ENCODE measurements at regions not wholly inside any gene's neighbourhood (a gene's known extent, or its start where the extent isn't known, plus 50 kb on each side); places are given as distances from the start of the nearest gene placed in this dataset.

DNA sequence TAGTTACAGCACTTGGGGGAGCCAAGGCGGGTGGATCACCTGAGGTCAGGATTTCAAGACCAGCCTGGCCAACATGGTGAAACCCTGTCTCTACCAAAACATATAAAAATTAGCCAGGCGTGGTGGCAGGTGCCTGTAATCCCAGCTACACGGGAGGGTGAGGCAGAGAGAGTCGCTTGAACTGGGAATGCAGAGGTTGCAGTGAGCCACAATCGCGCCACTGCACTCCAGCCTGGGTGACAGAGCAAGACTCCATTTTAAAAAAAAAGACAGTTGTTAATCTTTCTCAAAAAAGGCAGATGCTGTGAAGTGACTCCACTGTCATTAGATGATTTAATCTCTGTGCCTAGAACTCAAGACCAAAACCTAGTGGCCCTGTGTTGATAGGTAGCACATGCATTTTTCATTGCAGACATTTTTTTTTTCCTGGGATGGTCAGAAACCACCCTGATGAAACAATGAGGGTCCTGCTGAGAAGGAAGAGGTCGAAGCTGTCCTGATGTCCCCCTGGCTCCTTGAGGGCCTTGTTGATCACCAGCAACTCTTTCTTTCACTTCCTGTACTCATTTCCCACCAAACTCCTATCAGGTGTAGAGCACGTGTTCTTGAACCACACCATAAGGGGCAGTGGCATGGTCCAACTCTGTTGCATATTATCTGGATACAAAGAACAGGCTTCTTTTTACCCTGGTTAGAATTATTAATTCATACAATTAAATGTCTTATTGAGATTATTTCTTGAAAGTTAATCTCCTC, 382.2 kb downstream of the ICE1 start:
- Histone ChIP-seq H3F3A (ENCODE audit: control insufficient read depth, insufficient read depth) (no peaks in the 10 kb centered on the region), H4K20me1 (ENCODE audit: control insufficient read depth, insufficient read depth, low read depth, low read length) (no peaks in the 10 kb centered on the region), H3K4me2 (ENCODE audit: low read length) (no peak overlapping the region), H3K36me3 (ENCODE audit: control insufficient read depth, low read length) (no peaks in the 10 kb centered on the region), H3K4me1 (ENCODE audit: control insufficient read depth, low read length) (no peaks in the 10 kb centered on the region), H3K27me3 (ENCODE audit: control insufficient read depth, low read length) (no peaks in the 10 kb centered on the region), H3K9me3 (ENCODE audit: control insufficient read depth, insufficient read depth, low read length) (no peaks in the 10 kb centered on the region), H3K4me3 (ENCODE audit: low read length) (no peak overlapping the region), H3K9me2 (replicated peaks; ENCODE audit: control insufficient read depth, low read length) (no peaks in the 10 kb centered on the region), H3K27ac (ENCODE audit: low read depth, low read length) (no peak overlapping the region), H3K79me2 (ENCODE audit: control insufficient read depth, low read length) (no peaks in the 10 kb centered on the region)
- TF ChIP-seq, protein P1, sequence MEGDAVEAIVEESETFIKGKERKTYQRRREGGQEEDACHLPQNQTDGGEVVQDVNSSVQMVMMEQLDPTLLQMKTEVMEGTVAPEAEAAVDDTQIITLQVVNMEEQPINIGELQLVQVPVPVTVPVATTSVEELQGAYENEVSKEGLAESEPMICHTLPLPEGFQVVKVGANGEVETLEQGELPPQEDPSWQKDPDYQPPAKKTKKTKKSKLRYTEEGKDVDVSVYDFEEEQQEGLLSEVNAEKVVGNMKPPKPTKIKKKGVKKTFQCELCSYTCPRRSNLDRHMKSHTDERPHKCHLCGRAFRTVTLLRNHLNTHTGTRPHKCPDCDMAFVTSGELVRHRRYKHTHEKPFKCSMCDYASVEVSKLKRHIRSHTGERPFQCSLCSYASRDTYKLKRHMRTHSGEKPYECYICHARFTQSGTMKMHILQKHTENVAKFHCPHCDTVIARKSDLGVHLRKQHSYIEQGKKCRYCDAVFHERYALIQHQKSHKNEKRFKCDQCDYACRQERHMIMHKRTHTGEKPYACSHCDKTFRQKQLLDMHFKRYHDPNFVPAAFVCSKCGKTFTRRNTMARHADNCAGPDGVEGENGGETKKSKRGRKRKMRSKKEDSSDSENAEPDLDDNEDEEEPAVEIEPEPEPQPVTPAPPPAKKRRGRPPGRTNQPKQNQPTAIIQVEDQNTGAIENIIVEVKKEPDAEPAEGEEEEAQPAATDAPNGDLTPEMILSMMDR (IDR thresholded peaks at IDR 0.05; ENCODE audit: low read depth, low read length, poor library complexity, severe bottlenecking): no peak

DNA sequence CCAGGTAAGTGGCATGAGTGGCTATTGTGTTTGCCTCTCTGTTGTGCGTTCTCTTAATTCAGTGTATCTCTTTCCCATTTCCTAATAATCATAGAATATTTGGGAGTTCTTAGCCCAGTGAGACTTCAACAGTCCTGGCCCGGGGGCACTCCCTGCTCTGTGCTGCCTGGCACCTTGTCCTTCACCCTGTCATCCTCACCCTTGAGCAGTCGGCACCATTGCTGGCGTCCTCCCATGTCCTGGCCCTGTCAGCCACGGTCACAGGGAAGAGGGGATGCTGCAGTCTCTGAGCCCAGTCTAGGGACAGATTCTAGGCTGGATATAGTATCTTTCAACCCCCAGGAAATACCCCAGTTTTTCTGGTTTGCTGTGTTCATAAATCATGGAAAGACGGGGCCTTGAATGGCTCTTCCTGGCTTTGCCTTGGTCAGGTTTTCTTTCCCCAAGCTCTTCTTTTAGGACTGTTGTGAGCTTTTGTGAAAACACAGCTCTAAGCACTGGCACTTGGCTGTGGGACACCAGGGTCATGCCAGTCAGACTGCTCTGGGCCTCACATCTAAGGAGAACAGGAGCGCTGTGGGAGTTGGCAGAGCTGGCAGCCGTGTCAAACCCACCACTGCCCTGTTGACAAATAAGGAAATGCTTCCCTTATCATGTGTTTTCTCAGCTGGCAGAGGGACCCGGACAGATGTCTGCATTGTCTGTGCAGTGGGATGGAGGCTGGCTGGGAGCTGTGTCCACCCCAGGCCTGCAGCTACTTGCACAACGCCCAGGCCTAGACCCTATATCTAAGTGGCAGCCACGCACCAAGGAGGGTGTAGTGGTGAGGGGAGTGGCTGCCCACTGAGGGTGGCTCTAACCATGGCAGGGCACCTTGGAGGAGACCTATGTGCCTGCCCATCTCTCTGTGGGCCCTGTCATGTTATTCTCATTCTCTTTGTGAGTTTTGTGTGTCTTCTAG, 378.6 kb downstream of the ICE1 start:
- Histone ChIP-seq H3K27me3 (ENCODE audit: control insufficient read depth, low read length) (no peaks in the 10 kb centered on the region), H3K4me2 (ENCODE audit: low read length) (no peak overlapping the region), H3K79me2 (ENCODE audit: control insufficient read depth, low read length) (no peaks in the 10 kb centered on the region), H3K27ac (ENCODE audit: low read depth, low read length) (no peak overlapping the region), H3K4me1 (ENCODE audit: control insufficient read depth, low read length) (no peaks in the 10 kb centered on the region), H3F3A (ENCODE audit: control insufficient read depth, insufficient read depth) (no peaks in the 10 kb centered on the region), H3K4me3 (ENCODE audit: low read length) (no peak overlapping the region), H3K9me2 (replicated peaks; ENCODE audit: control insufficient read depth, low read length) (no peaks in the 10 kb centered on the region), H3K9me3 (ENCODE audit: control insufficient read depth, insufficient read depth, low read length) (no peaks in the 10 kb centered on the region), H4K20me1 (ENCODE audit: control insufficient read depth, insufficient read depth, low read depth, low read length) (no peaks in the 10 kb centered on the region), H3K36me3 (ENCODE audit: control insufficient read depth, low read length) (no peaks in the 10 kb centered on the region)
- no peak for TF ChIP-seq EZH2phosphoT487 (IDR thresholded peaks at IDR 0.05; ENCODE audit: borderline replicate concordance, low read length)
- TF ChIP-seq, protein P1 (IDR thresholded peaks at IDR 0.05; ENCODE audit: low read depth, low read length, poor library complexity, severe bottlenecking): no peak

DNA sequence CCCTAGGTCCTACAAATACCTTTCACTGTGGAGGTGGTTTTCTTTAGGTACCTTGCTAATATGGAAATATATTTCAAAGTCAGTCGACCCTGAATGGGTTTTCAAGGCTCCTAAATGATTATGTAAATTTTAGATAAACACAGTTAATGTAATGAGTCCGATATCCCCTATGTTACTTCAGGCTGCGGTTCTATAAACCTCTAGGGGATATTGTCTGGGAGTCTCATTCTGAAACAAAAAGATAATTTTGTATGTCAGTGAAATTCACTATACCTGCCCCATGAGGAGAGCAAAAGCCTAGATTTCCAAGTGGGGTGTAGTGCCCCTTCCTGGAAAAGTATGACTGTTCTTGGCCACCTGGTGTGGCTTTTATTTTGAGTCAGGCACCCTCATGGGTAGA, 377.3 kb downstream of the ICE1 start:
- no peaks in the 10 kb centered on the region for H3K9me3 ChIP-seq (ENCODE audit: control insufficient read depth, insufficient read depth, low read length)
- no peak overlapping the region for H3K27ac ChIP-seq (ENCODE audit: low read depth, low read length)
- H3K27me3 ChIP-seq (ENCODE audit: control insufficient read depth, low read length): no peaks in the 10 kb centered on the region
- H3K79me2 ChIP-seq (ENCODE audit: control insufficient read depth, low read length): no peaks in the 10 kb centered on the region
- H3K36me3 ChIP-seq (ENCODE audit: control insufficient read depth, low read length): no peaks in the 10 kb centered on the region
- H3K4me1 ChIP-seq (ENCODE audit: control insufficient read depth, low read length): no peaks in the 10 kb centered on the region
- H3K4me3 ChIP-seq (ENCODE audit: low read length): no peak overlapping the region
- no peaks in the 10 kb centered on the region for H4K20me1 ChIP-seq (ENCODE audit: control insufficient read depth, insufficient read depth, low read depth, low read length)
- H3F3A ChIP-seq (ENCODE audit: control insufficient read depth, insufficient read depth): no peaks in the 10 kb centered on the region
- no peak for TF ChIP-seq EZH2phosphoT487 (IDR thresholded peaks at IDR 0.05; ENCODE audit: borderline replicate concordance, low read length)
- TF ChIP-seq, protein P1 (IDR thresholded peaks at IDR 0.05; ENCODE audit: low read depth, low read length, poor library complexity, severe bottlenecking): no peak
- no peaks in the 10 kb centered on the region for H3K9me2 ChIP-seq (replicated peaks; ENCODE audit: control insufficient read depth, low read length)
- H3K4me2 ChIP-seq (ENCODE audit: low read length): no peak overlapping the region

Data from DOHH2 (cell line).